DND-41 (cell line): ENCODE measurements at regions not wholly inside any gene's neighbourhood (a gene's known extent, or its start where the extent isn't known, plus 50 kb on each side); places are given as distances from the start of the nearest gene placed in this dataset.

Experiments
- ATAC-seq: fragments of 200-7000 bp; cut with Tn5 transposase; 3 replicates; pipeline ENCODE4 v1.9.1; 2021; ENCODE audit warnings: low read depth; ENCODE audit not compliant: insufficient read depth
- DNase-seq: peaks from one replicate; pipeline ENCODE4 v3.0.0-alpha.2; 2020
- H2AFZ ChIP-seq: 2 replicates; pipeline ENCODE4 v1.6.0; 2012; ENCODE audit warnings: low read depth, low read length
- H3K27ac ChIP-seq: 2 replicates; pipeline ENCODE4 v1.5.1; 2012; ENCODE audit warnings: low read length, inconsistent platforms
- H3K27me3 ChIP-seq: fragments of 200-600 bp; sonication (generic); 2 replicates; pipeline ENCODE4 v1.6.0; 2012; ENCODE audit warnings: low read length, mild to moderate bottlenecking, inconsistent platforms; ENCODE audit not compliant: insufficient read depth, poor library complexity
- H3K36me3 ChIP-seq: 2 replicates; pipeline ENCODE4 v1.5.1; 2012; ENCODE audit warnings: low read length, inconsistent platforms; ENCODE audit not compliant: insufficient read depth
- H3K4me1 ChIP-seq: 2 replicates; pipeline ENCODE4 v1.5.1; 2012; ENCODE audit warnings: mild to moderate bottlenecking, low read length; ENCODE audit not compliant: insufficient read depth
- H3K4me2 ChIP-seq: 2 replicates; pipeline ENCODE4 v1.6.0; 2012; ENCODE audit warnings: mild to moderate bottlenecking, moderate library complexity, low read length, inconsistent platforms; ENCODE audit not compliant: insufficient read depth
- H3K4me3 ChIP-seq, 2 experiments: fragments of 200-600 bp in 1 of 2; shearing (Covaris generic) in 1 of 2; 2 replicates each; pipeline ENCODE4 v1.5.1; 2012 to 2016; ENCODE audit warnings: inconsistent platforms in 2 of 2, low read length in 2 of 2, mild to moderate bottlenecking in 2 of 2, low read depth in 1 of 2, moderate library complexity in 1 of 2
- H3K79me2 ChIP-seq: 2 replicates; pipeline ENCODE4 v1.6.0; 2012; ENCODE audit warnings: low read length, inconsistent platforms; ENCODE audit not compliant: insufficient read depth
- H3K9ac ChIP-seq: 2 replicates; pipeline ENCODE4 v1.6.0; 2012; ENCODE audit warnings: low read depth, mild to moderate bottlenecking, inconsistent platforms, low read length, moderate library complexity
- H3K9me3 ChIP-seq: 2 replicates; pipeline ENCODE4 v1.5.1; 2012; ENCODE audit warnings: low read length, moderate library complexity, mild to moderate bottlenecking, inconsistent platforms; ENCODE audit not compliant: insufficient read depth, severe bottlenecking
- H4K20me1 ChIP-seq: 2 replicates; pipeline ENCODE4 v1.6.0; 2012; ENCODE audit warnings: low read length; ENCODE audit not compliant: insufficient read depth
- CTCF ChIP-seq: IDR thresholded peaks from 2 replicates; pipeline ENCODE4 v1.5.1; 2012; ENCODE audit warnings: borderline replicate concordance, low read length, moderate library complexity, mild to moderate bottlenecking; ENCODE audit not compliant: poor library complexity, severe bottlenecking; ENCODE audit errors: extremely low read depth
- EZH2 ChIP-seq: IDR thresholded peaks from 3 replicates; pipeline ENCODE4 v1.6.1; 2012; ENCODE audit warnings: borderline replicate concordance, low read depth, mild to moderate bottlenecking, moderate library complexity, low read length, inconsistent platforms; ENCODE audit not compliant: severe bottlenecking

- H3K36me3 ChIP-seq = no peaks in the 10 kb centered on the region
- TF ChIP-seq CTCF = no peak
- TF ChIP-seq EZH2 = no peak
- H3K4me1 ChIP-seq = no peaks in the 10 kb centered on the region
- no peak overlapping the region for H3K4me2 ChIP-seq
- no peaks in the 10 kb centered on the region for H4K20me1 ChIP-seq
- no peak overlapping the region for H2AFZ ChIP-seq
- no peaks in the 10 kb centered on the region for H3K9me3 ChIP-seq
- H3K4me3 ChIP-seq = no peak overlapping the region
- DNase-seq (no peak), ATAC-seq (no peak)
- no peak overlapping the region for H3K27ac ChIP-seq
- no peak overlapping the region for H3K9ac ChIP-seq
- no peaks in the 10 kb centered on the region for H3K79me2 ChIP-seq
- no peaks in the 10 kb centered on the region for H3K27me3 ChIP-seq
Observed at GRCh38 chr2:126381091-126381490, 274.9 kb upstream of the GYPC start.

- DNase-seq (no peak), ATAC-seq (no peak)
- Histone ChIP-seq H3K4me1 (no peaks in the 10 kb centered on the region), H3K27ac (no peak overlapping the region), H3K36me3 (no peaks in the 10 kb centered on the region), H3K4me3 (no peak overlapping the region), H3K9ac (no peak overlapping the region), H3K4me2 (no peak overlapping the region), H2AFZ (no peak overlapping the region), H3K79me2 (no peaks in the 10 kb centered on the region), H3K27me3 (no peaks in the 10 kb centered on the region), H4K20me1 (no peaks in the 10 kb centered on the region), H3K9me3 (no peaks in the 10 kb centered on the region)
- no peak for TF ChIP-seq EZH2
- no peak for TF ChIP-seq CTCF
Observed at GRCh38 chr2:126382998-126383397, 273.0 kb upstream of the GYPC start.

- Histone ChIP-seq H3K27me3 (no peaks in the 10 kb centered on the region), H4K20me1 (no peaks in the 10 kb centered on the region), H2AFZ (no peak overlapping the region), H3K4me2 (no peak overlapping the region), H3K36me3 (no peaks in the 10 kb centered on the region), H3K9ac (no peak overlapping the region), H3K4me1 (no peaks in the 10 kb centered on the region), H3K27ac (no peak overlapping the region), H3K4me3 (no peak overlapping the region), H3K79me2 (no peaks in the 10 kb centered on the region), H3K9me3 (no peaks in the 10 kb centered on the region)
- DNase-seq (no peak), ATAC-seq (no peak)
- no peak for TF ChIP-seq CTCF
- no peak for TF ChIP-seq EZH2
Observed at GRCh38 chr2:126383800-126384199, 272.2 kb upstream of the GYPC start.

- TF ChIP-seq EZH2 (no peak), CTCF (no peak)
- Histone ChIP-seq H3K27ac (no peak overlapping the region), H2AFZ (no peak overlapping the region), H4K20me1 (no peaks in the 10 kb centered on the region), H3K79me2 (no peaks in the 10 kb centered on the region), H3K9me3 (no peaks in the 10 kb centered on the region), H3K9ac (no peak overlapping the region), H3K27me3 (no peaks in the 10 kb centered on the region), H3K4me2 (no peak overlapping the region), H3K4me1 (no peaks in the 10 kb centered on the region), H3K36me3 (no peaks in the 10 kb centered on the region), H3K4me3 (peak overlapping the region in 1 of 2 experiments; percentile 2; a peak in 1 of 4 replicates)
- DNase-seq (no peak), ATAC-seq (no peak)
Observed at GRCh38 chr2:126385441-126385840, 270.5 kb upstream of the GYPC start.
